ENCODE measurements at regions not wholly inside any gene's neighbourhood (a gene's known extent, or its start where the extent isn't known, plus 50 kb on each side); places are given as distances from the start of the nearest gene placed in this dataset.

- DNase-seq = no peak
- TF ChIP-seq GATA1 (IDR thresholded peaks at IDR 0.05; ENCODE audit: low read depth, low read length) (no peak), POLR2A (IDR thresholded peaks at IDR 0.05; ENCODE audit: low read length) (no peak)
Measured at GRCh38 chr11:37115963-37116362, 517.9 kb upstream of the RAG2 start.

GRCh38 chr11:37110385-37110784 lies 512.3 kb upstream of the RAG2 start:
- TF ChIP-seq POLR2A (IDR thresholded peaks at IDR 0.05; ENCODE audit: low read length) (no peak), GATA1 (IDR thresholded peaks at IDR 0.05; ENCODE audit: low read depth, low read length) (no peak)
- no peak for DNase-seq

GRCh38 chr11:37109286-37109585 lies 511.2 kb upstream of the RAG2 start:
- TF ChIP-seq POLR2A (IDR thresholded peaks at IDR 0.05; ENCODE audit: low read length) (no peak), GATA1 (IDR thresholded peaks at IDR 0.05; ENCODE audit: low read depth, low read length) (no peak)
- no peak for DNase-seq

GRCh38 chr11:37108436-37109285 lies 510.6 kb upstream of the RAG2 start:
- DNase-seq = no peak
- TF ChIP-seq GATA1 (IDR thresholded peaks at IDR 0.05; ENCODE audit: low read depth, low read length) = no peak
- no peak for TF ChIP-seq POLR2A (IDR thresholded peaks at IDR 0.05; ENCODE audit: low read length)

- TF ChIP-seq POLR2A (IDR thresholded peaks at IDR 0.05; ENCODE audit: low read length) (no peak), GATA1 (IDR thresholded peaks at IDR 0.05; ENCODE audit: low read depth, low read length) (no peak)
- no peak for DNase-seq
Measured at GRCh38 chr11:37107831-37108230, 509.8 kb upstream of the RAG2 start.

GRCh38 chr11:37107415-37107814 lies 509.4 kb upstream of the RAG2 start:
- TF ChIP-seq GATA1 (IDR thresholded peaks at IDR 0.05; ENCODE audit: low read depth, low read length) (no peak), POLR2A (IDR thresholded peaks at IDR 0.05; ENCODE audit: low read length) (no peak)
- DNase-seq = no peak

DNA sequence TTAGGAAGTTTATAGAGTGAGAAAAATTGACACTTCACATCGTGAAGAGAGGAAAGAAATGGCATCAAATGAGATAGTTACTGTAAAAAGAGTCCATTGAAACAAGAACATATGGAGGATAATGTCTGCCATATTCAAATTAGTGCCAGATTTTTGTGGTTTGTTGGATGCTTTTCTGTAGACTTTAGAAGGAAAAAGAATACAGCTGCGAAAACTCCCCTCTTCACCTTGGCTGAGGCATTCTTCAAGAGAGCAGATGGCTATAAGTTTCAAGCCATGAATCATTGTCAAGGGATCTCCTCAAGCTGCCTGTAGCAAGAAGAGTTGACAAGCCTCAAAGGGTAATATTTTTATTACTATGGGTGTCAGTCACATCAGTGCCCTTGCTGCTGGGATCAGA lies 507.4 kb upstream of the RAG2 start:
- no peak for TF ChIP-seq GATA1 (IDR thresholded peaks at IDR 0.05; ENCODE audit: low read depth, low read length)
- no peak for TF ChIP-seq POLR2A (IDR thresholded peaks at IDR 0.05; ENCODE audit: low read length)
- no peak for DNase-seq

DNA sequence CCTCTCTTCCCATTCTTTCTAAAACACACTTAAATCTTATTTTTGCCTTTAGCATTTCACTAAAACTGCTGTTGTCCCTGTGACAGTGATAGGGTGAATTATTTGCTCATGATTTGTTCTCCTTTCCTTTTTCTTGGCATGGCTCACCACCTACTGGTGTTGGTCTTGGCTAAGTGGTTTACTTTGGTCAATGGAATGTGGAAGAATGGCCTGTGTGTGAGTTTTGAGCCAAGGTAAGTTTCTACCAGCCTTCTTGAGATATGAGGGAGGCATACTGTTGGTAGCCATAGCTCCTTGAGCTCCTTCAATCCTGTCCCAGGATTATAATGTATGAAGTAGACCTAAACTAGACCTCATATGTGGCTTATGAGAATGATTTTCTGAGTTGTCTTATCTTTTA lies 506.3 kb upstream of the RAG2 start:
- no peak for DNase-seq
- TF ChIP-seq GATA1 (IDR thresholded peaks at IDR 0.05; ENCODE audit: low read depth, low read length) = no peak
- no peak for TF ChIP-seq POLR2A (IDR thresholded peaks at IDR 0.05; ENCODE audit: low read length)

GRCh38 chr11:37100008-37100407 lies 502.0 kb upstream of the RAG2 start:
- TF ChIP-seq POLR2A (IDR thresholded peaks at IDR 0.05; ENCODE audit: low read length) (no peak), GATA1 (IDR thresholded peaks at IDR 0.05; ENCODE audit: low read depth, low read length) (no peak)
- no peak for DNase-seq

GRCh38 chr11:37092487-37092886 lies 494.5 kb upstream of the RAG2 start:
- no peak for TF ChIP-seq GATA1 (IDR thresholded peaks at IDR 0.05; ENCODE audit: low read depth, low read length)
- TF ChIP-seq POLR2A (IDR thresholded peaks at IDR 0.05; ENCODE audit: low read length) = no peak
- DNase-seq = no peak

- no peak for TF ChIP-seq POLR2A (IDR thresholded peaks at IDR 0.05; ENCODE audit: low read length)
- no peak for TF ChIP-seq GATA1 (IDR thresholded peaks at IDR 0.05; ENCODE audit: low read depth, low read length)
Measured at GRCh38 chr11:37089439-37089838, 491.4 kb upstream of the RAG2 start.

DNA sequence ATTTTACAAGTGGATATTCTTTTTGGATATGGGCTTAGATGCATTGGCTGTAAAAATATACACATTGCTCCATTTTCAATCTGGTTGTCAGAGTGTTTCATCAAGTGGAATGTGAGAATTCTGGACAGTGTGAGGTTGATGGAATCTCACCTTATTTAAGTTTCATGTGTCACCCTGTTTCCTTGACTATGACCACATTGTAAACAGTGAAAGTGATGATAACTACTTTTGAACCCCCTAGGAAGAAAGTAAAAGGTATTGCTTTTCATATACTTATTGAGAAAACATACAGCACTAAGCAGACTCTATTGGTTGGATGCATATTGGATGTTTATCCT lies 490.5 kb upstream of the RAG2 start:
- DNase-seq = no peak
- TF ChIP-seq GATA1 (IDR thresholded peaks at IDR 0.05; ENCODE audit: low read depth, low read length) (no peak), POLR2A (IDR thresholded peaks at IDR 0.05; ENCODE audit: low read length) (no peak)

More at GRCh38 chr11:37089439-37089838, 491.4 kb upstream of the RAG2 start:
- no peak for DNase-seq

DNA sequence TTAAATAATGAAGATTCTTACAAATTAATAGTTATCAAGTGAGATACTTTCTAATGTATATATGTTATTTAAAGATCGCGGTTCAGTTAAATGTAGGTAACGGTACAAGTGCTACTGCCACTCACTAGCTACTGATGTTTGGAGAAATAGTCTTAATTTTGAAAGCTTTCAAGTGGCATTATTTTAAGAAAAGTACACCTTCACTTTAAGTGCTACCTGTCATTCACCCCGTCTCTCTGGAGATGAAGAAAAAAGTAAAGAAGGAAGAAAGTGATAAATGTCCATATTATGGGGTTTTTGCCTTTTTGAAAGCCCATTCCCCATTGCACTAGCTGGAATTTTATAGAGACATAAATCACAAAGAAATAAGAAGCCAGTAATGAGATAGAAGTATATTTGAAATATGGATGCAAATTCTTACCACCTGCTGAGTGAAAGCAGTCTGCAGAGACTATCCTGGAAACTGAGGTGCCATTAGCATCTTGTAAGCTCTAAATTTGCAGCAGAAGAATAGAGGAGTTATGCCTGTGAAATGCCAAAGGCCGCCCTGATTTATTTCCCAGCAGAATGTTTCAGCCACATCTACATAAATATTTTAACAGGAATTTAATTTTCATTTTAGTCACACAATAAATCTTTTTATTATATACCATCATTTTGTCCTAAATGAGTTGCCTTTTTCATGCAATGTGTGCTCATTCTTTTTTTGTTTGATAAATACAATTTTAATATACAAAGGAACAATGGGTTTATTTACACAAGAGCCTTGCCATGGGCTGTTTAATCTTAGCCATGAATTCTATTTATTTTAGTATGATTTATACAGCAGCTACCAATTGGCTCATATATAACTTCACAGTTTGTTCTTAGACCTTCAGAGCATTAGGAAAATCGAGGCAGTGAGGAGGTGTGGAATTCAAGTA lies 489.9 kb upstream of the RAG2 start:
- TF ChIP-seq GATA1 (IDR thresholded peaks at IDR 0.05; ENCODE audit: low read depth, low read length) (no peak), POLR2A (IDR thresholded peaks at IDR 0.05; ENCODE audit: low read length) (no peak)

DNA sequence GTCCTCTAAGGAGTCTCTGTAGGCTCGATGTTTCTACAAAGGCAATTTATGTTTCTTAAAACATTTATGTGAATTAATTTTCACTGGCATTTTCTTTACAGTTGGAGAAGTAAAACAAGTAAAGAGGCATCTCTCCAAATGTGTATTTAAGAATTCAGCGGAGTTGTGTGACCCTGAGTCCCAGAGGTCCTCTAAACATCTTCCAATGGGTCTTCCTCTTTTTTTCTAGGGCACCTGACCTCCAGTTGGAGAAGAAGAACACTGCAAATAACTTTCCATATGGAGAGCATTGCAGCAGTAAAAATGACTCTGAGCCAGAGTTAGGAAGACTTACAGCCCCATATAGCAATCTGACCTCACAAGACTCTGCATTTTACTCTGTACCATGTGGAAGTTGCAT lies 480.5 kb upstream of the RAG2 start:
- DNase-seq = no peak
- no peak for TF ChIP-seq GATA1 (IDR thresholded peaks at IDR 0.05; ENCODE audit: low read depth, low read length)
- no peak for TF ChIP-seq POLR2A (IDR thresholded peaks at IDR 0.05; ENCODE audit: low read length)

More for the DNA sequence above, 489.9 kb upstream of the RAG2 start:
- DNase-seq = no peak
